Activated T-helper 1 cell treated with anti-CD3 and anti-CD28 coated beads, Interleukin-2, amount 50 U/mL, for 16 hours (primary cell): ENCODE measurements at regions not wholly inside any gene's neighbourhood (a gene's known extent, or its start where the extent isn't known, plus 50 kb on each side); places are given as distances from the start of the nearest gene placed in this dataset.
"Not testable (repeated sequence)": the region's sequence is repeated elsewhere in the genome, so short reads cannot be mapped to it uniquely, and the experiment has no call there.

ENCODE experiments used
- DNase-seq, 2 donors: peaks; one replicate each; pipeline ENCODE4 v3.0.0-alpha.2; 2020; ENCODE audit warnings: low read depth in 1 of 2, low spot score in 1 of 2

- no peak for DNase-seq
Observed at GRCh38 chr6:112925702-112926101, 578.6 kb downstream of the RFPL4B start.

GRCh38 chr6:112927641-112928320, 580.7 kb downstream of the RFPL4B start:
- no peak for DNase-seq

GRCh38 chr6:112929641-112930040, 582.5 kb downstream of the RFPL4B start:
- DNase-seq = no peak

GRCh38 chr6:112931832-112932231, 584.7 kb downstream of the RFPL4B start:
- no peak for DNase-seq

GRCh38 chr6:112933947-112934346, 586.8 kb downstream of the RFPL4B start:
- no peak for DNase-seq

- no peak for DNase-seq
Observed at GRCh38 chr6:112934433-112935327, 587.5 kb downstream of the RFPL4B start.

GRCh38 chr6:112935402-112936078, 588.4 kb downstream of the RFPL4B start:
- DNase-seq = no peak

GRCh38 chr6:112936079-112936472, 588.9 kb downstream of the RFPL4B start:
- DNase-seq = no peak

GRCh38 chr6:112936504-112936903, 589.4 kb downstream of the RFPL4B start:
- no peak for DNase-seq

GRCh38 chr6:112937690-112938089, 590.6 kb downstream of the RFPL4B start:
- not testable (repeated sequence) for DNase-seq

- DNase-seq = no peak
Observed at GRCh38 chr6:112938650-112939049, 591.5 kb downstream of the RFPL4B start.

GRCh38 chr6:112939563-112939962, 592.4 kb downstream of the RFPL4B start:
- DNase-seq = no peak

GRCh38 chr6:112941613-112942012, 594.5 kb downstream of the RFPL4B start:
- no peak for DNase-seq

- DNase-seq = no peak
Observed at GRCh38 chr6:112946051-112946450, 598.9 kb downstream of the RFPL4B start.

- DNase-seq = no peak
Observed at GRCh38 chr6:112947507-112947906, 600.4 kb downstream of the RFPL4B start.

- no peak for DNase-seq
Observed at GRCh38 chr6:112951829-112952228, 604.7 kb downstream of the RFPL4B start.

GRCh38 chr6:112955743-112956142, 608.6 kb downstream of the RFPL4B start:
- not testable (repeated sequence) for DNase-seq

GRCh38 chr6:112956696-112957535, 609.8 kb downstream of the RFPL4B start:
- DNase-seq = no peak

GRCh38 chr6:112957536-112957916, 610.4 kb downstream of the RFPL4B start:
- DNase-seq = no peak

- DNase-seq = not testable (repeated sequence)
Observed at GRCh38 chr6:112960130-112960529, 613.0 kb downstream of the RFPL4B start.

- no peak for DNase-seq
Observed at GRCh38 chr6:112967974-112968373, 620.8 kb downstream of the RFPL4B start.
